ENCODE measurements at regions not wholly inside any gene's neighbourhood (a gene's known extent, or its start where the extent isn't known, plus 50 kb on each side); places are given as distances from the start of the nearest gene placed in this dataset.

- TF ChIP-seq CTCF (IDR thresholded peaks at IDR 0.05; ENCODE audit: borderline replicate concordance, control extremely low read depth, extremely low read depth, insufficient read depth, missing control alignments) = no peak
Observed at GRCh38 chr4:148961526-148961925, 519.3 kb upstream of the NR3C2 start.

GRCh38 chr4:148958317-148958716 is 516.1 kb upstream of the NR3C2 start:
- TF ChIP-seq CTCF (IDR thresholded peaks at IDR 0.05; ENCODE audit: borderline replicate concordance, control extremely low read depth, extremely low read depth, insufficient read depth, missing control alignments) = no peak
- DNase-seq (ENCODE audit: low spot score) = no peak
- in situ Hi-C loops (cut with MboI; ENCODE audit: low sequenced_read_pairs, unreplicated experiment) = no loop called here

More at GRCh38 chr4:148961526-148961925, 519.3 kb upstream of the NR3C2 start:
- no peak for DNase-seq (ENCODE audit: low spot score)
- in situ Hi-C loops (cut with MboI; ENCODE audit: low sequenced_read_pairs, unreplicated experiment) = no loop called here

- DNase-seq (ENCODE audit: low spot score) = no peak
- TF ChIP-seq CTCF (IDR thresholded peaks at IDR 0.05; ENCODE audit: borderline replicate concordance, control extremely low read depth, extremely low read depth, insufficient read depth, missing control alignments) = no peak
- in situ Hi-C loops (cut with MboI; ENCODE audit: low sequenced_read_pairs, unreplicated experiment) = no loop called here
Observed at GRCh38 chr4:148955564-148956297, 513.5 kb upstream of the NR3C2 start.

- in situ Hi-C loops (cut with MboI; ENCODE audit: low sequenced_read_pairs, unreplicated experiment) = no loop called here
- TF ChIP-seq CTCF (IDR thresholded peaks at IDR 0.05; ENCODE audit: borderline replicate concordance, control extremely low read depth, extremely low read depth, insufficient read depth, missing control alignments) = no peak
- no peak for DNase-seq (ENCODE audit: low spot score)
Observed at GRCh38 chr4:148954011-148954749, 512.0 kb upstream of the NR3C2 start.

- in situ Hi-C loops (cut with MboI; ENCODE audit: low sequenced_read_pairs, unreplicated experiment) = no loop called here
- no peak for DNase-seq (ENCODE audit: low spot score)
- no peak for TF ChIP-seq CTCF (IDR thresholded peaks at IDR 0.05; ENCODE audit: borderline replicate concordance, control extremely low read depth, extremely low read depth, insufficient read depth, missing control alignments)
Observed at GRCh38 chr4:148951346-148951745, 509.1 kb upstream of the NR3C2 start.

GRCh38 chr4:148946271-148946670 is 504.1 kb upstream of the NR3C2 start:
- no peak for DNase-seq (ENCODE audit: low spot score)
- in situ Hi-C loops (cut with MboI; ENCODE audit: low sequenced_read_pairs, unreplicated experiment) = no loop called here
- TF ChIP-seq CTCF (IDR thresholded peaks at IDR 0.05; ENCODE audit: borderline replicate concordance, control extremely low read depth, extremely low read depth, insufficient read depth, missing control alignments) = no peak
